B cell (primary cell): ENCODE measurements at regions not wholly inside any gene's neighbourhood (a gene's known extent, or its start where the extent isn't known, plus 50 kb on each side); places are given as distances from the start of the nearest gene placed in this dataset.

Experiments
- EZH2 ChIP-seq: IDR thresholded peaks from 2 replicates; pipeline ENCODE4 v1.6.1; 2012; ENCODE audit warnings: borderline replicate concordance, low read depth, mild to moderate bottlenecking, moderate library complexity, low read length; ENCODE audit not compliant: insufficient read depth, poor library complexity, severe bottlenecking
- TF ChIP-seq, protein P1 (sequence below): fragments of 200-600 bp; IDR thresholded peaks from one replicate; pipeline ENCODE4 v1.8.0; 2022; ENCODE audit warnings: antibody characterized with exemption, mild to moderate bottlenecking

DNA sequence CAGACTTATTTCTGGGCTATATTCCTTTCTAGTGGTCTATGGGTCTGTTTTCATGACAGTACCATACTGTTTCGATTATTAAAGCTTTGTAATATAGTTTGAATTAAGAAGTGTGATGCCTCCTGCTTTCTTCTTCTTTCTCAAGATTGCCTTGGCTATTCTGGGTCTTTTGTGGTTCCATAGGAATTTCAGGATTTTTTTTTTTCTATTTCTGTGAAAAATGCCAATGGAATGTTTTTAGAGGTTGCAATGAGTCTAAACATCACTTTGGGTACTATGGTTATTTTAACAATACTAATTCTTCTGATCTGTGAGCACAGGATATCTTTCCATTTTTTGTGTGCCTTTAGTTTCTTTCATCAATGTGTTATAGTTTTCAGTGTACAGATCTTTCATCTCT lies 204.3 kb upstream of the HCCS start:
- TF ChIP-seq, protein P1, sequence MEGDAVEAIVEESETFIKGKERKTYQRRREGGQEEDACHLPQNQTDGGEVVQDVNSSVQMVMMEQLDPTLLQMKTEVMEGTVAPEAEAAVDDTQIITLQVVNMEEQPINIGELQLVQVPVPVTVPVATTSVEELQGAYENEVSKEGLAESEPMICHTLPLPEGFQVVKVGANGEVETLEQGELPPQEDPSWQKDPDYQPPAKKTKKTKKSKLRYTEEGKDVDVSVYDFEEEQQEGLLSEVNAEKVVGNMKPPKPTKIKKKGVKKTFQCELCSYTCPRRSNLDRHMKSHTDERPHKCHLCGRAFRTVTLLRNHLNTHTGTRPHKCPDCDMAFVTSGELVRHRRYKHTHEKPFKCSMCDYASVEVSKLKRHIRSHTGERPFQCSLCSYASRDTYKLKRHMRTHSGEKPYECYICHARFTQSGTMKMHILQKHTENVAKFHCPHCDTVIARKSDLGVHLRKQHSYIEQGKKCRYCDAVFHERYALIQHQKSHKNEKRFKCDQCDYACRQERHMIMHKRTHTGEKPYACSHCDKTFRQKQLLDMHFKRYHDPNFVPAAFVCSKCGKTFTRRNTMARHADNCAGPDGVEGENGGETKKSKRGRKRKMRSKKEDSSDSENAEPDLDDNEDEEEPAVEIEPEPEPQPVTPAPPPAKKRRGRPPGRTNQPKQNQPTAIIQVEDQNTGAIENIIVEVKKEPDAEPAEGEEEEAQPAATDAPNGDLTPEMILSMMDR: no peak
- no peak for TF ChIP-seq EZH2
